HG02885 (cell line): ENCODE measurements at regions not wholly inside any gene's neighbourhood (a gene's known extent, or its start where the extent isn't known, plus 50 kb on each side); places are given as distances from the start of the nearest gene placed in this dataset.
"Not testable (repeated sequence)": the region's sequence is repeated elsewhere in the genome, so short reads cannot be mapped to it uniquely, and the experiment has no call there.

Source experiments
- ATAC-seq: cut with Tn5 transposase; IDR thresholded peaks from one replicate; pipeline ENCODE4 v1.9.1; 2021; ENCODE audit warnings: mild to moderate bottlenecking; ENCODE audit not compliant: unreplicated experiment, poor library complexity

- no peak for ATAC-seq
Measured at GRCh38 chr1:5151511-5151910, 497.1 kb downstream of the AJAP1 start.

GRCh38 chr1:5150191-5150590 is 495.8 kb downstream of the AJAP1 start:
- ATAC-seq, result no peak

GRCh38 chr1:5147806-5148205 is 493.4 kb downstream of the AJAP1 start:
- no peak for ATAC-seq

GRCh38 chr1:5142389-5142788 is 488.0 kb downstream of the AJAP1 start:
- ATAC-seq, result no peak

GRCh38 chr1:5141750-5142149 is 487.3 kb downstream of the AJAP1 start:
- ATAC-seq, result no peak

- no peak for ATAC-seq
Measured at GRCh38 chr1:5140962-5141361, 486.6 kb downstream of the AJAP1 start.

GRCh38 chr1:5140136-5140535 is 485.7 kb downstream of the AJAP1 start:
- ATAC-seq, result no peak

GRCh38 chr1:5129746-5130355 is 475.4 kb downstream of the AJAP1 start:
- no peak for ATAC-seq

- no peak for ATAC-seq
Measured at GRCh38 chr1:5125208-5125607, 470.8 kb downstream of the AJAP1 start.

- no peak for ATAC-seq
Measured at GRCh38 chr1:5120559-5120958, 466.1 kb downstream of the AJAP1 start.

- no peak for ATAC-seq
Measured at GRCh38 chr1:5119366-5120234, 465.2 kb downstream of the AJAP1 start.

GRCh38 chr1:5118771-5119170 is 464.4 kb downstream of the AJAP1 start:
- not testable (repeated sequence) for ATAC-seq

GRCh38 chr1:5118292-5118691 is 463.9 kb downstream of the AJAP1 start:
- ATAC-seq, result not testable (repeated sequence)

GRCh38 chr1:5111581-5111980 is 457.2 kb downstream of the AJAP1 start:
- ATAC-seq, result no peak

- ATAC-seq, result no peak
Measured at GRCh38 chr1:5110508-5110907, 456.1 kb downstream of the AJAP1 start.

- ATAC-seq, result no peak
Measured at GRCh38 chr1:5109633-5110032, 455.2 kb downstream of the AJAP1 start.

- ATAC-seq, result no peak
Measured at GRCh38 chr1:5108740-5109139, 454.3 kb downstream of the AJAP1 start.

- ATAC-seq, result no peak
Measured at GRCh38 chr1:5105744-5106143, 451.3 kb downstream of the AJAP1 start.

- no peak for ATAC-seq
Measured at GRCh38 chr1:5099558-5099957, 445.1 kb downstream of the AJAP1 start.

GRCh38 chr1:5098981-5099385 is 444.6 kb downstream of the AJAP1 start:
- ATAC-seq, result no peak

- no peak for ATAC-seq
Measured at GRCh38 chr1:5093042-5093441, 438.6 kb downstream of the AJAP1 start.

GRCh38 chr1:5084676-5085075 is 430.3 kb downstream of the AJAP1 start:
- ATAC-seq, result no peak
